Fibroblast of lung (primary cell): ENCODE measurements at regions not wholly inside any gene's neighbourhood (a gene's known extent, or its start where the extent isn't known, plus 50 kb on each side); places are given as distances from the start of the nearest gene placed in this dataset.

Source experiments
- EZH2 ChIP-seq: IDR thresholded peaks from 2 replicates; pipeline ENCODE4 v1.5.1; 2012; ENCODE audit warnings: low read length, control low read depth, mild to moderate bottlenecking; ENCODE audit errors: missing control alignments
- TF ChIP-seq, protein P1 (sequence below), 2 donors: IDR thresholded peaks in 1 of 2; conservative IDR thresholded peaks in 1 of 2; 1 replicate in 1 of 2; 2 replicates in 1 of 2; pipeline ENCODE4 v1.5.1; 2011 to 2012; ENCODE audit warnings: low read length in 2 of 2, control low read depth in 1 of 2, inconsistent platforms in 1 of 2, low read depth in 1 of 2, mild to moderate bottlenecking in 1 of 2

DNA sequence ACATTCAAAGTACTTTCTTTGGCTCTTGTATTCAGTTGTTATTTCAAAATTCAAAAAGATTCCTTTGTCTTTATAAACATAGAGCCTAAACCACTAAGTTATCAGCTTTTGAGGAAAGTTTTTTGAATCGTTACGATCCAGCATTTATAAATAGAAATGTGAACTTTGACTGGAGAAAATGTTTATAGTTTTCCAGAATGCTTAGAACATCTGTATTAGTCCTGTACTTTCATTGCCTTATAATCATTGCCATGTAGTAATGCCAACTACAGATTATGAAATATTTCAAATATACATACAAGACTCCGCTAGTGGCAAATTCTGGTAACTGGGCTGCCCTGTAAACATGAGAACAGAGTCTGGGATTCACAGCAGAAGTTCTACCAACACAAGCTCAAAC, 191.3 kb upstream of the PRKCQ start:
- no peak for TF ChIP-seq EZH2
- TF ChIP-seq, protein P1, sequence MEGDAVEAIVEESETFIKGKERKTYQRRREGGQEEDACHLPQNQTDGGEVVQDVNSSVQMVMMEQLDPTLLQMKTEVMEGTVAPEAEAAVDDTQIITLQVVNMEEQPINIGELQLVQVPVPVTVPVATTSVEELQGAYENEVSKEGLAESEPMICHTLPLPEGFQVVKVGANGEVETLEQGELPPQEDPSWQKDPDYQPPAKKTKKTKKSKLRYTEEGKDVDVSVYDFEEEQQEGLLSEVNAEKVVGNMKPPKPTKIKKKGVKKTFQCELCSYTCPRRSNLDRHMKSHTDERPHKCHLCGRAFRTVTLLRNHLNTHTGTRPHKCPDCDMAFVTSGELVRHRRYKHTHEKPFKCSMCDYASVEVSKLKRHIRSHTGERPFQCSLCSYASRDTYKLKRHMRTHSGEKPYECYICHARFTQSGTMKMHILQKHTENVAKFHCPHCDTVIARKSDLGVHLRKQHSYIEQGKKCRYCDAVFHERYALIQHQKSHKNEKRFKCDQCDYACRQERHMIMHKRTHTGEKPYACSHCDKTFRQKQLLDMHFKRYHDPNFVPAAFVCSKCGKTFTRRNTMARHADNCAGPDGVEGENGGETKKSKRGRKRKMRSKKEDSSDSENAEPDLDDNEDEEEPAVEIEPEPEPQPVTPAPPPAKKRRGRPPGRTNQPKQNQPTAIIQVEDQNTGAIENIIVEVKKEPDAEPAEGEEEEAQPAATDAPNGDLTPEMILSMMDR (conservative IDR thresholded peaks at IDR 0.05 in 1 of 2, IDR thresholded peaks at IDR 0.05 in 1 of 2; ENCODE audit: low read depth in 1 of 2, low read length in 2 of 2), result no peak
